Natural killer cell (primary cell): ENCODE measurements at regions not wholly inside any gene's neighbourhood (a gene's known extent, or its start where the extent isn't known, plus 50 kb on each side); places are given as distances from the start of the nearest gene placed in this dataset.
A peak's percentile ranks its signal among the peaks of the same experiment; 100 is the strongest.
"Not testable (repeated sequence)": the region's sequence is repeated elsewhere in the genome, so short reads cannot be mapped to it uniquely, and the experiment has no call there.

Experiments used
- ATAC-seq, 3 donors: fragments of 150-1000 bp in 2 of 3; fragments of 200-7000 bp in 1 of 3; cut with Tn5 transposase; 1 replicate in 1 of 3; 2 replicates in 2 of 3; pipeline ENCODE4 v1.10.0; 2021; ENCODE audit warnings: mild to moderate bottlenecking in 2 of 3, moderate library complexity in 2 of 3
- DNase-seq, 2 donors: peaks; one replicate each; pipeline versions ENCODE4 v3.0.0 to v3.0.0-alpha.2; 2013 to 2021; ENCODE audit warnings: mixed read lengths in 1 of 2
- H3K27ac ChIP-seq: one replicate; pipeline ENCODE4 v1.5.1; 2013; ENCODE audit warnings: mild to moderate bottlenecking, low read length
- H3K27me3 ChIP-seq: one replicate; pipeline ENCODE4 v1.6.1; 2013; ENCODE audit warnings: low read length; ENCODE audit not compliant: control insufficient read depth, insufficient read depth
- H3K36me3 ChIP-seq: one replicate; pipeline ENCODE4 v1.6.1; 2013; ENCODE audit warnings: low read length; ENCODE audit not compliant: control insufficient read depth, insufficient read depth
- H3K4me1 ChIP-seq: one replicate; pipeline ENCODE4 v1.6.1; 2013; ENCODE audit warnings: low read length; ENCODE audit not compliant: control insufficient read depth, insufficient read depth
- H3K4me3 ChIP-seq: one replicate; pipeline ENCODE4 v1.5.1; 2013; ENCODE audit warnings: low read length
- H3K9me3 ChIP-seq: one replicate; pipeline ENCODE4 v1.6.1; 2013; ENCODE audit warnings: low read length; ENCODE audit not compliant: control insufficient read depth, insufficient read depth
- H3K27ac Mint-ChIP-seq, 2 donors: one replicate each; pipeline ENCODE4 v1.8.0; 2022; ENCODE audit warnings: mild to moderate bottlenecking in 2 of 2, mixed read lengths in 2 of 2, moderate library complexity in 1 of 2
- H3K27me3 Mint-ChIP-seq, 2 donors: one replicate each; pipeline ENCODE4 v1.8.0; 2022; ENCODE audit warnings: low read depth in 2 of 2, mixed read lengths in 2 of 2
- H3K36me3 Mint-ChIP-seq: one replicate; pipeline ENCODE4 v1.8.0; 2022; ENCODE audit warnings: mixed read lengths
- H3K4me1 Mint-ChIP-seq, 2 donors: one replicate each; pipeline ENCODE4 v1.8.0; 2022; ENCODE audit warnings: mixed read lengths in 2 of 2
- H3K4me3 Mint-ChIP-seq: one replicate; pipeline ENCODE4 v1.8.0; 2022; ENCODE audit warnings: mild to moderate bottlenecking, moderate library complexity, mixed read lengths
- H3K9me3 Mint-ChIP-seq, 2 donors: one replicate each; pipeline ENCODE4 v1.8.0; 2022; ENCODE audit warnings: mixed read lengths in 2 of 2
- CTCF ChIP-seq: fragments of 200-600 bp; IDR thresholded peaks from one replicate; pipeline ENCODE4 v1.8.0; 2022; ENCODE audit warnings: antibody characterized with exemption
- WGBS: methylation state at CpG from one replicate; pipeline ENCODE4 v1.1.7; 2013; ENCODE audit warnings: missing lambda C conversion rate; ENCODE audit not compliant: insufficient coverage; 5-methylcytosine and 5-hydroxymethylcytosine counted together
- intact Hi-C: fragments of 100-400 bp; cut with micrococcal nuclease; formaldehyde crosslinking; loops from one replicate; pipeline ENCODE4 v1.14.2; 2022

GRCh38 chr2:128416109-128416785 is 97.6 kb upstream of the HS6ST1 start:
- peaks cover 0 to 5% of the 10 kb centered on the region in 2 donors for H3K27me3 Mint-ChIP-seq
- no peak overlapping the region for H3K4me3 Mint-ChIP-seq
- H3K27me3 ChIP-seq, result no peaks in the 10 kb centered on the region
- no peaks in the 10 kb centered on the region for H3K4me1 ChIP-seq
- H3K4me3 ChIP-seq, result no peak overlapping the region
- no peak for ATAC-seq
- intact Hi-C loops, result no loop called here
- WGBS, result 84% methylated on average over 9 of the region's 9 CpGs
- H3K27ac Mint-ChIP-seq, result no peak overlapping the region
- H3K36me3 Mint-ChIP-seq, result no peaks in the 10 kb centered on the region
- DNase-seq, result peak in 1 of 2 donors; percentile 10
- no peaks in the 10 kb centered on the region for H3K9me3 Mint-ChIP-seq
- TF ChIP-seq CTCF, result no peak
- no peak overlapping the region for H3K27ac ChIP-seq
- no peaks in the 10 kb centered on the region for H3K9me3 ChIP-seq
- no peaks in the 10 kb centered on the region for H3K36me3 ChIP-seq
- H3K4me1 Mint-ChIP-seq, result no peaks in the 10 kb centered on the region

DNA sequence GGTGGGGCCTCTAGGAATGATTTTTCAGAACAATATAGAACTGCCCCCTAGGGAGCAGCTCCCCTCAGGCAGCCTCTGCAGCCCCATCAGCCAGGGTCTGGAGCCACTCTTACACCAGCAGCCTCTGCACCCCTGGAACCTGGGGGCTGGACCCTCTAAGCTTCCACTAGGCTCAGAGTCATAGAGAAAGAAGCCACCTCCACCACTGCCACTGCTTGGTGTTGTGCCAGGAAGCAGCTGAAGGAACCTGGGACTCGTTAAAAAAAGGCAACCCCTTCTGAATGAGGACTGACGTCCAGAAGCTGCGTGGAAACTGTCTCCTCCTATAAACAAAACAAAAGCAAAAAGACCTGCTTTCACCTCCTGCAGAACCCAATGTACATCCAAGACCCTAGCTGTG is 98.1 kb upstream of the HS6ST1 start:
- Mint-ChIP-seq H3K27ac (no peak overlapping the region), H3K4me1 (no peaks in the 10 kb centered on the region), H3K27me3 (peaks cover 0 to 5% of the 10 kb centered on the region in 2 donors), H3K4me3 (no peak overlapping the region), H3K36me3 (no peaks in the 10 kb centered on the region), H3K9me3 (no peaks in the 10 kb centered on the region)
- no peak for ATAC-seq
- TF ChIP-seq CTCF, result no peak
- DNase-seq, result no peak
- H3K4me3 ChIP-seq, result no peak overlapping the region
- no peaks in the 10 kb centered on the region for H3K36me3 ChIP-seq
- no peaks in the 10 kb centered on the region for H3K9me3 ChIP-seq
- H3K4me1 ChIP-seq, result no peaks in the 10 kb centered on the region
- 48% methylated on average over 3 of the region's 3 CpGs for WGBS
- intact Hi-C loops, result no loop called here
- no peaks in the 10 kb centered on the region for H3K27me3 ChIP-seq
- H3K27ac ChIP-seq, result no peak overlapping the region

GRCh38 chr2:128417264-128417663 is 98.6 kb upstream of the HS6ST1 start:
- H3K27ac ChIP-seq, H3K9me3 Mint-ChIP-seq, H3K9me3 ChIP-seq, H3K36me3 Mint-ChIP-seq, DNase-seq, H3K4me3 Mint-ChIP-seq, H3K4me3 ChIP-seq, H3K36me3 ChIP-seq, intact Hi-C loops, H3K27ac Mint-ChIP-seq, H3K27me3 ChIP-seq, H3K4me1 Mint-ChIP-seq, ATAC-seq, H3K27me3 Mint-ChIP-seq, H3K4me1 ChIP-seq: not testable (repeated sequence)
- WGBS, result 94% methylated on average over 8 of the region's 11 CpGs

- 93% methylated on average over 3 of the region's 6 CpGs for WGBS
- DNase-seq, result no peak
- Histone ChIP-seq H3K27ac (no peak overlapping the region), H3K9me3 (no peaks in the 10 kb centered on the region), H3K36me3 (no peaks in the 10 kb centered on the region), H3K4me3 (no peak overlapping the region), H3K27me3 (no peaks in the 10 kb centered on the region), H3K4me1 (no peaks in the 10 kb centered on the region)
- H3K4me1 Mint-ChIP-seq, result no peaks in the 10 kb centered on the region
- TF ChIP-seq CTCF, result no peak
- H3K9me3 Mint-ChIP-seq, result no peaks in the 10 kb centered on the region
- H3K36me3 Mint-ChIP-seq, result no peaks in the 10 kb centered on the region
- no peak for ATAC-seq
- H3K27me3 Mint-ChIP-seq, result peaks cover 0 to 5% of the 10 kb centered on the region in 2 donors
- no peak overlapping the region for H3K27ac Mint-ChIP-seq
- no peak overlapping the region for H3K4me3 Mint-ChIP-seq
- intact Hi-C loops, result no loop called here
Measured at GRCh38 chr2:128420131-128420530, 101.5 kb upstream of the HS6ST1 start.
